ENCODE measurements at regions not wholly inside any gene's neighbourhood (a gene's known extent, or its start where the extent isn't known, plus 50 kb on each side); places are given as distances from the start of the nearest gene placed in this dataset.

GRCh38 chr4:14264437-14264836 lies 636.9 kb upstream of the BOD1L1 start:
- no peak for DNase-seq

GRCh38 chr4:14265651-14266050 lies 638.1 kb upstream of the BOD1L1 start:
- DNase-seq: no peak

DNA sequence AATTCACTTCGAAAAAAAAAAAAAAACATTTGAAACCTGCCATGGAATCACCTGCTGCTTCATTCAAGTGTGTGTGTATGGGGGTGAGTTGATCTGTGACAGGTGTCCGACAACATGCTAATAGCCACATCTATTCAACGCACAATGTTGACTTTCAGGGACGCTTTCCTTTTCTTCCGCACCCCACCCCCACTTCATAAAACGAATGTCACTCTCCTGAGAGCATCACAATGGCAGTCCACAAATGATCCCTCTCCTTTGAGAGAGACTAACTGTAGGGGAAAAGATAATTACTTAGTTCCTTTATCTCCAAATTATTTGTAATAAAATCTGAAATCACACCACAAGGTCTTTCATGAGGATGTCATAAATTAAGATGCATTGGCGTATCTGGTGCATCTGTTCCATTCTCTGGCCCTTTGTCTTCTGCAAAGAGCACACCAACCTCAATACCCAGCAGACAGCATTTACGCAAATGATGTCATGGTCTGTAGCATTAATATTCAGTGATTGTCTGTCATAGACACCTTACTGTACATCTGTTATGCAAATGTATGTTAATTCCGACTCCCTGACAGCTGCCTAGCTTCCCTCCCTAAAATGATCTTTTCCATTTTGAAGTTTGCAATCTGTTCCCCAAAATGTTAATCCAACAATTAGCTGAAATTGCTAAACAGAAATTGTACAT lies 640.0 kb upstream of the BOD1L1 start:
- DNase-seq: no peak

- DNase-seq: no peak
Measured at GRCh38 chr4:14269824-14270223, 642.3 kb upstream of the BOD1L1 start.

GRCh38 chr4:14272206-14272605 lies 644.7 kb upstream of the BOD1L1 start:
- DNase-seq: no peak

- no peak for DNase-seq
Measured at GRCh38 chr4:14277505-14277904, 650.0 kb upstream of the BOD1L1 start.

DNA sequence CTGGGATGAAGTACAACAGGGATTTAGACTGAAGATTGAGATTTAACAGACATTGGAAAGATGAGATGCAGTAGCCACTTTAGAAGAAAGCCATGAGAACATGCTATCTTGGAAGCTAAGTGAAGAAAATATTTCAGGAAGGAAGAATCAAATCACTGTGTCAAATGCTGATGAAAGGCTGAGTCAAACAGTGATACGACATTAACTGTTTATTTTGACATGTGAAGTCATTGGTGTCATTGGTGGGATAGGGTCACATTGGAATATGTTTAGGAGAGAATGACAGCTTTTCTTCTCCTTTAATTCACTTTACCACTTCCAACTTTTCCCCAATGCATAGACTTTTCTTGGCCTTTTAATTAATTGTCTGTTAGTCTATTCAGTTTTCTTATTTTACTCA lies 653.0 kb upstream of the BOD1L1 start:
- no peak for DNase-seq

DNA sequence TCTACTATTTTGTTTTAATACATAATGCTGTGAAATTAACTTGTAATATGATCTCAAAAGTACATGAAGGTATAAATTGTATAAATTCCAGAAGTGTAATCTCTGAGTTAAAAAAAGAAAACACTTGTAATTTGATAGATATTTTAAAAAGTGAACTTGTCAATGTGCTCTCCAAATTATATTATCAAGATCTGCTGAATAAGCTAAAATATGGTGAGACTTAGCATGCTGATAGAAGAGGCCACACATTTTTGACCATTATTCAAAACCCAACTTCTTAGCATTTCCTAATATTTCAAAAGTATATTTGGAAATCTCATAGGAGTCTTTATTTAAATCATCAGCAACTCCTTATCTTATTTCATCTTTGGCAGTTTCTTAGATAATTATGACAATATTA lies 657.1 kb upstream of the BOD1L1 start:
- no peak for DNase-seq

- DNase-seq: no peak
Measured at GRCh38 chr4:14289708-14290107, 662.2 kb upstream of the BOD1L1 start.

DNA sequence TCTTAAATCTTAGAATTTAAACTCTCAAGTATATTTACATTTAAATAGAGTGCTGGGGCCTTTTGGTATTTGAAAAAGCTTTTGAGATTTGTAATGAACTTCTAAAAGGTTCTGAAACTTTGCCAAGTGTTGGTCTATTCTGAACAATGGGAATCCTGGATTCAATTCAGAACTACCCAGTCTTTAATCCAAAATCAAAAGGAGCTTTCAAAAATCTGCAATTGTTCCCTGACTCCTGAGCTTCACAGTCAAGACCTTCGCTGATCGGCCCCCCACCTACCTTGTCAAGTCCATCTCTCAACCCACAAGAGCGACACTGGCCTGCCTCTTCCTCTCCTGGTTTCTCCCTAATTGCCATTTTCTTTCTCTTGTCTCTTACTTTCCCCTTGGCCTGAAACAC lies 666.1 kb upstream of the BOD1L1 start:
- no peak for DNase-seq

DNA sequence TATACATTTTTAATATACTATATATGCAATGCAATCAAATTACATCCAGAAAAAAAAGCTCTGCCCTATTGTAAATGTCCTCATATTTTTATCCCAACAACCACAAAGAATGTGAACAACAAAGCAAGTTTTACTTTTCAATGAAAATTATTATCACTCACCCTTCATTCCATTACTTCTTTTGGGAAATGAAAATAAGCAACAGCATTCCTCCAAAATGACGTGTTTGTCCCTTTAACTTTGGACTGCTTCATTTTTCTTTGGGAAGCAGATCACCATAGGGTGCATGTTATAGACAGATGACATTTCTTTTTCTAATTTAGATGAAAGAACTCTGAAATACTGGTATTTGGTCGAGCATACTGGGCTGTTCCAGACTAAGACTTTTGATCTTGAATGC lies 667.1 kb upstream of the BOD1L1 start:
- no peak for DNase-seq

- DNase-seq: no peak
Measured at GRCh38 chr4:14299166-14299565, 671.6 kb upstream of the BOD1L1 start.

- DNase-seq: no peak
Measured at GRCh38 chr4:14302021-14302420, 674.5 kb upstream of the BOD1L1 start.

DNA sequence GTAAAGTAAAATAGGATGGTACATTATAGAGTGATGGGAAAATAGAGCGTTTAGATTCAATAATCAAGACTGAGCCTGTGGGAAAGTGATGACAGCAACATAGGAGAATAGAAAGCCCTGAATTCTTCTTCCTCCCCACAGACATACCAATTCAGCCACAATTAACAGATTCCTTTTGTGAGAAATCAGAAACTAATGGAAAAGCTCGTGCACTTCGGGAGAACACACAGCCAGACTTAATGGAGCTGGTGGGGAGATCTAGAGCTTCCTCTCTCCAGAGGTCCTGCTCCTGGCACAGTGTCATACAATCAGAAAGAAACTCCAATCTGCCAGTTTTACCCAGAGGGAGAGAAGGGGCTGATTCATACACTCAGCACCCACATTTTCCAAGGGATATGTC lies 676.3 kb upstream of the BOD1L1 start:
- DNase-seq: no peak

DNA sequence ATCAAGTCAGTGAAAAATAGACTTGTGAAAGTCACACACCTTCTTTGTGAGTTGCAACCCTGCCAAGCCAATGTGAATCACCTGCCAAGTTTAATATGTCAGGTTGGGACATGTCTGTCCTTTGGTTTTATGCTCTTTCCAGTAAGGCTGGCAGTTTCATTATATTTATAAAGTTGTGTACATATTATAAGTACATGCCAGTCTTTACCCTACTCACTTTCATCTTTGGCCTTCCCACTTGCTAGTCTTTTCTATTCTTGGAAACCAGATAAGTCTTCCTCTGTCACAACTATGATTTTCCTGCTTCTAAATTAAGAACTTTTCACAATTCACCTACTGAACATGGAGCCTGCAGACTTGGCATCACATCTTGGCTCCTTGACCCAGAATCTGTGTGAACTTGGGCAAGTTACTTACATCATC lies 680.7 kb upstream of the BOD1L1 start:
- DNase-seq: no peak

DNA sequence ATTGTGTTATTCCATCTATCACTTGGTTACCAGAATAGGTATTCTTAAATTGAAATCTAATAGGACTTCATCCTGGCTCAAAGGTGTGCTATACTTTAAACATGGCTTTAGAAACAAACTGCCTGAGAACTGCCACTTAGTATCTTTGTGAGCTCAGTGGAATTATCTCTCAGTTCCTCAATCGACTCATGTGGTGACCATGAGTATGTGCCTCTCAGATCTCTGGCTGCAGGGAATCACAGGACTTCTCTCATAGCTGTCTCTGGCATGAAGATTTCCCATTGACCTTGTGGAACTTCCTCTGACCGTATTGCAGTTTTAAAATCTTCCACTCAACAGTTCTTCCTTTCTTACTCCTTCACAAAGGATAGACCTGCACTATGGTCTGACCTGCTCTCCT lies 681.9 kb upstream of the BOD1L1 start:
- DNase-seq: no peak

DNA sequence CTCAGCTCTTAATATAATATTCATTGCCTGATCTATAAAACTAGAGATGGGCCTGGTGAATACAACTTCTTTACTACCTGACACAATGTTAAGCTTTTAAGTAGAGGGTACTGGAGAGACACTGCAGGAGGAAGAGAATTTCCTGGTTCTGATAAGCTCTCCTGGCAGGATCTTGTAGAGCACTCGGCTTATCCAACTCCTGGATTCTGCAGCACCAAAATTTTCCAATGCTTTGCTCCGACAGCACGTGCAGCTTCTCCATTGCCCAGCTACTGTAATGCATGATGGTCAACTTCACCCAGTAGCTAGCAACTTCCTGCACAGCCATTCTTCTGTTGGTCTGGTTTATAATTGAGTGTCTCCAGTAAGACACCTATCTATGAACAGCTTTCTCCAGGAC lies 686.2 kb upstream of the BOD1L1 start:
- DNase-seq: no peak

DNA sequence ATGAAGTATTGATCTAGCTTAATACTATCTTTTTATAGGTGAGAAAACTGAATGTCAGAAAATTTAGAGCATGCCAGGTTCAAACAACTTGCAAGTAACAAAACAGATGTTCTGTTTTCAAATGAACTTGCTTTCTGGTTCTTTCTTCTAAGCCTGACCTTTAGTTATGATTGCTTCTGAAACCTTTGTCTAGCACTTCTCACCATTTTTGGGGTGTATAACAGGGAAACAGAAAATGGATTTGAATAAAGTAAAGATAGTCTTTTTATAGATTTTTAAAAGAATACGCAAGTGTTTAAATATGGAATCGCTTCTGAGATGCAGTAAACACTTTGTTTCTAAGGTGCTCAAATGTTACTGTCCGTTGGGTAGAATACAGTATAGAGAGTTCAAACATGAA lies 687.2 kb upstream of the CPEB2 start:
- DNase-seq: no peak

DNA sequence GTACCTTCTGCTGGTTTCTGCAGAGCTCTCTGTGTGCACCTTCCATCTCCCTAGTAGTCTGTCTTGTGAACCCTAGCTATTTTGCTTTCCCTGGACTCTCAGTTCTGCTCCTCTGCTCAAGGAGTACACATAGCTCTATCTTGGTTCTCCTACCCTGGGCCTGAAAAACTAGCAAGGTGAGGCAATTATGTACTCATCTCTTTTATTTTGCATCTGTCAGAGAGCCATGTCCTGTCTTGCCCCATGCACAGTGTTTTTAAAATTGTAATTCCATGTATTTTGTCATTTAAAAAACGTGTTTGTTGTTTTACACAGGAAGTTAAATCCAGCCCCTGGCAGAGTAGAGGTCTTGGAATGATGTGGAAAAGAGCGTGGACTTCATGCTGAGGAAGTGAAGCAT lies 684.9 kb upstream of the CPEB2 start:
- no peak for DNase-seq

GRCh38 chr4:14318671-14319070 lies 683.6 kb upstream of the CPEB2 start:
- DNase-seq: no peak

- DNase-seq: no peak
Measured at GRCh38 chr4:14321723-14322122, 680.6 kb upstream of the CPEB2 start.

DNA sequence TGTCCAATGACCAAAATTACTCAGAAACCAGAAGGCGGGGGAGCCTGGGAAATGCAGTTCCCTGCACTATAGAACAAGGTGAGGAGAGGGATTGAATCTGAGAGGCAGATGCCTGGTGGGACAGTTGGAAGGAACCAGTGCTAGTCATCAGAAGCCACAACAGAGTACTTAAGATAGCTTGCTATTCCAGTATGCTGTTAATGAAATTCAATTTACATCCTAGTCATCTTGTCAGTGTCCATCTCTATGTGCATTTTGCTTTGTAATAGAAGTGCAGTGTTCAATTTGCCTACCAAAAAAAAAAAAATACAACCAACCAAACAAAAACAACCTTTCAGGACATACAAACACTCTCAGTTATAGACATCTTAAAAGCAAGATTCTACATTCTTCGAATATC lies 679.1 kb upstream of the CPEB2 start:
- DNase-seq: no peak

DNA sequence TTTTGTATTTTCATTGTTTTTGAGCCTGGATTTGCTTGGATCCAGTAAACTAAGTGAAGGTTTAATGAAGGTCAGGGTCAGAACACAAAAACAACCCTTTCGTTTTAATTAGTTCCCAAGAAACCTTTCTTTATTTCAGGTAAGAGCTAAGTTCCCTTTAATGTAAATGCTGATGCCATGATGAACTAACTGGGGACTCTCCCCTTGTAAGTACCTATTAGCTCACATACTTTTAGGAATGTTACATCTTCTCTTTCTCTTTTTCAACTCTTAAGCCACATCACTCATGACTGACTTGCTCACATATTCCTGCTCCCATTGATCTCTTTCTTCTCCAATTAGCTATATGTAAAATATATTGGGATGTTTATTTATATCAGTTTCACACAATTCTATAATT lies 673.1 kb upstream of the CPEB2 start:
- no peak for DNase-seq

DNA sequence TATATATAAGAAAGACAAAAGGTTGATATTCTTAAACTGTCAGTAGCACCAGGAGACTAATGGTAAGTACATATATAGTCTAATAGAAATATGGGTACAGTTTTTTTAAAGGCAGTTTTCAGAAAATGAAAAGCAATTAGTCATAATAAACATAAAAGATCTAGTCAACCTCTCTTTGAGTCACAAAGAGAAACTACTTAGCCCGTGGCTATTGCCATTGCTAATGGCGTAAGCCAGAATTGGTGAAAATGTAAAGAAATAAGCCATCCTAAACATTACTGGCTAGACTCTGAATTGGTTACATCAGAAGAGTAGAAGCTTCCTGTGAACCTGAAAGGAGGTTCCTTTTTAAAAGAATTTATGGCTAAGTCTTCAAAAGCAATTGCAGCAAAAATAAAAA lies 668.7 kb upstream of the CPEB2 start:
- no peak for DNase-seq

DNA sequence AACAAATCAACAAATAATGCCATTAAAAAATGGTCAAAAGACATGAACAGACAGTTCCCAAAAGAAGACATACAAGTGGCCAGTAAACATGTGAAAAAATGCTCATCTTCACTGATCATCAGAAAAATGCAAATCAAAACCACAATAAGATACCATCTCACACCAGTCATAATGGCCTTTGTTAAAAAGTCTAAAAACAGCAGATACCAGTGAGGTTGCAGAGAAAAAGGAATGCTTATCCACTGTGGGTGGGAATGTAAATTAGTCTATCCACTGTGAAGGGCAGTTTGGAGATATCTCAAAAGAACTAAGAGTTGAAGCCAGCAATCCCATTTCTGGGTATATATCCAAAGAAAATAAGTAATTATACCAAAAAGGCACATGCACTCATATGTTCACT lies 668.1 kb upstream of the CPEB2 start:
- no peak for DNase-seq

DNA sequence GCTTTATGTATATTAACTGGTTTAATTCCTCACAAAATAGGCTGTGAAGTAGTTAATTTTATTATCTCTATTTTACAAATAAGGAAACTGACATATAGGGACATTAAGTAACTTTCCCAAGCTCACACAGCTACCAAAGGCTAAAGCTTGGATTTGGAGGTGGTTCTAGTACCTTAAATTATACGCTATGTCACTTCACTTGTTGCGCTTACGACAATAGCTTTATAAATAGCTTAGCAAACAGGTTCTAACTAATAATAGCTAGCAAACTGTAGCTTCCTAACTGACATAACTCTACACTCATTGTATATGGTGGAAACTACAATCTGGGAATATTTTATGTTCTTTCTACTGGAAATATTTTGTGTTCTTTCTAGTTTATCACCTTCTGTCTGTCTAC lies 666.4 kb upstream of the CPEB2 start:
- no peak for DNase-seq
